NT2/D1 (cell line): ENCODE measurements at regions not wholly inside any gene's neighbourhood (a gene's known extent, or its start where the extent isn't known, plus 50 kb on each side); places are given as distances from the start of the nearest gene placed in this dataset.

Source experiments
- DNase-seq: peaks from one replicate; pipeline ENCODE4 v3.0.0-alpha.2; 2011; ENCODE audit warnings: low read depth, low spot score
- H3K27me3 ChIP-seq: 2 replicates; pipeline ENCODE4 v1.6.0; 2011; ENCODE audit warnings: mild to moderate bottlenecking; ENCODE audit not compliant: insufficient read length, insufficient read depth
- H3K36me3 ChIP-seq: 2 replicates; pipeline ENCODE4 v1.6.1; 2011; ENCODE audit warnings: mild to moderate bottlenecking, low read length, mixed read lengths; ENCODE audit not compliant: insufficient read depth, insufficient read length
- H3K4me1 ChIP-seq: 2 replicates; pipeline ENCODE4 v1.5.1; 2011; ENCODE audit not compliant: insufficient read depth, insufficient read length
- H3K4me3 ChIP-seq: 2 replicates; pipeline ENCODE4 v1.5.1; 2011; ENCODE audit warnings: low read depth; ENCODE audit not compliant: insufficient read length
- H3K9ac ChIP-seq: 2 replicates; pipeline ENCODE4 v1.6.0; 2011; ENCODE audit warnings: low read depth; ENCODE audit not compliant: insufficient read length
- H3K9me3 ChIP-seq: 2 replicates; pipeline ENCODE4 v1.5.1; 2011; ENCODE audit warnings: mild to moderate bottlenecking, low read length; ENCODE audit not compliant: insufficient read depth
- SUZ12 ChIP-seq: IDR thresholded peaks from 2 replicates; pipeline ENCODE4 v1.6.1; 2011; ENCODE audit not compliant: insufficient read length, insufficient read depth; ENCODE audit errors: extremely low read depth
- YY1 ChIP-seq: IDR thresholded peaks from 2 replicates; pipeline ENCODE4 v1.6.1; 2011; ENCODE audit not compliant: insufficient read length, insufficient read depth
- ZNF274 ChIP-seq: IDR thresholded peaks from 2 replicates; pipeline ENCODE4 v1.6.1; 2011; ENCODE audit warnings: mild to moderate bottlenecking, low read depth, low read length

DNA sequence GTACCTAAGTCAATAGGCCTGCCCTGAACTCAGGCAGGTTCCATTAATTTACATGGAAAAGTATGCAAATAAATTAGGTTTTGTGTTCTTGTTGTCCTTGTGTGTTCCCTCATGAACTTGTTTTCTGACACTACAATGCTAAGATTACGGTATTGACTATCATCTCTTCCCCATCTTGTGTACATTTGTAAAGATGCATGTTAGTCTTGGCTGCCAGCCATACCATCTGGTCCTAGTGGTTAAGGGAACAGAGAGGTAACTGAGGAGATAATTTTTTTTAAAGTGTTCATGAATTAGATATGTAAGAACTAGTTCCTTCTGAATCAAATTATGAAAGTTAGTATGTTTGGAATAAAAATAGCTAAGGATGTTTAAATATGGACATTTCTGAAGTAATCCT is 167.6 kb upstream of the ADAMTS5 start:
- Histone ChIP-seq H3K9ac (no peak overlapping the region), H3K4me1 (no peaks in the 10 kb centered on the region), H3K9me3 (no peaks in the 10 kb centered on the region), H3K36me3 (no peaks in the 10 kb centered on the region), H3K27me3 (no peaks in the 10 kb centered on the region), H3K4me3 (no peak overlapping the region)
- no peak for DNase-seq
- no peak for TF ChIP-seq ZNF274
- no peak for TF ChIP-seq SUZ12
- TF ChIP-seq YY1: no peak

DNA sequence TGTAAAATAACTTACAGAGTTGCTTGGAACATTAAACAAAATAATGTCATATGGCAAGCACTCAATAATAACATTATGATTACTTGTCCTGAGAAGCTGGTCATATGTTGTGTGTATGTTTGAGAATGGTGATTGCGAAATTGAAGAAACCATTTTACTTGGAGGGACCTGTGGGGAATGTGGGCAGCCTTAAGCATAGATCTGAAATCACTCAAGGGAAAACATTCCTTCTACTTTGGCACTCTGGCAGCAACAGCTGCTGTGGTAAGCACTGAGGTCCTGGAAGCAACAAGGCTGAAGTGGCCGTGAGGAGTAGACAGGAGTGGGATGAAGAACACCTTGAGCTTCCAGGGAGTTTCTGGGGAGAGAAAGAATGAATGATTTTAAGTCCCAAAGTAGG is 165.4 kb upstream of the ADAMTS5 start:
- no peaks in the 10 kb centered on the region for H3K4me1 ChIP-seq
- no peaks in the 10 kb centered on the region for H3K36me3 ChIP-seq
- no peak overlapping the region for H3K9ac ChIP-seq
- no peaks in the 10 kb centered on the region for H3K9me3 ChIP-seq
- H3K27me3 ChIP-seq: no peaks in the 10 kb centered on the region
- H3K4me3 ChIP-seq: no peak overlapping the region
- TF ChIP-seq SUZ12: no peak
- TF ChIP-seq YY1: no peak
- no peak for TF ChIP-seq ZNF274
- no peak for DNase-seq

GRCh38 chr21:27130154-27130553 is 163.3 kb upstream of the ADAMTS5 start:
- Histone ChIP-seq H3K4me3 (no peak overlapping the region), H3K4me1 (no peaks in the 10 kb centered on the region), H3K36me3 (no peaks in the 10 kb centered on the region), H3K9ac (no peak overlapping the region), H3K9me3 (no peaks in the 10 kb centered on the region), H3K27me3 (no peaks in the 10 kb centered on the region)
- DNase-seq: no peak
- TF ChIP-seq YY1 (no peak), ZNF274 (no peak), SUZ12 (no peak)

- no peaks in the 10 kb centered on the region for H3K9me3 ChIP-seq
- no peak for DNase-seq
- H3K36me3 ChIP-seq: no peaks in the 10 kb centered on the region
- H3K27me3 ChIP-seq: no peaks in the 10 kb centered on the region
- TF ChIP-seq YY1 (no peak), SUZ12 (no peak), ZNF274 (no peak)
- no peak overlapping the region for H3K4me3 ChIP-seq
- H3K9ac ChIP-seq: no peak overlapping the region
- H3K4me1 ChIP-seq: no peaks in the 10 kb centered on the region
These were observed 162.8 kb upstream of the ADAMTS5 start for GRCh38 chr21:27129694-27130093.

DNA sequence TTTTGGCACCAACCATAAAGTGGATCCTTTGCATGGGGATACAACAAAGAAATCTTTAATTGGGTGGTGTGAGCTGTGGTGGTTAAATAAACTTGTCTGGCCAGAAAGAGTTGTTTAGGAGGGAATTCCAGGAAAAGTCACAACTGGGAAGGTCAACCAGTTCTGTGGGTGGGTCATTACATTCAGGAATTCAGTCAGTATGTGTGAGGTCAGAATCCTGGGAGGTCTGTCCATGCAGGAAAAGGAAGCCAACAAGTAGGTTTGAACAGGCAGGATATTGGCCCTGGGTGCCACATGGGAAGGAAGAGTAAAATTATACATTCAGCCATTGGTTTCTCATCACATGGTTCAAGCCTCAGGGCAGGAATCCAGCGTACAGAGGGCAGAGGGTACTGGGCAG is 162.3 kb upstream of the ADAMTS5 start:
- Histone ChIP-seq H3K27me3 (no peaks in the 10 kb centered on the region), H3K9me3 (no peaks in the 10 kb centered on the region), H3K9ac (no peak overlapping the region), H3K4me1 (no peaks in the 10 kb centered on the region), H3K4me3 (no peak overlapping the region), H3K36me3 (no peaks in the 10 kb centered on the region)
- TF ChIP-seq YY1 (no peak), SUZ12 (no peak), ZNF274 (no peak)
- DNase-seq: no peak

DNA sequence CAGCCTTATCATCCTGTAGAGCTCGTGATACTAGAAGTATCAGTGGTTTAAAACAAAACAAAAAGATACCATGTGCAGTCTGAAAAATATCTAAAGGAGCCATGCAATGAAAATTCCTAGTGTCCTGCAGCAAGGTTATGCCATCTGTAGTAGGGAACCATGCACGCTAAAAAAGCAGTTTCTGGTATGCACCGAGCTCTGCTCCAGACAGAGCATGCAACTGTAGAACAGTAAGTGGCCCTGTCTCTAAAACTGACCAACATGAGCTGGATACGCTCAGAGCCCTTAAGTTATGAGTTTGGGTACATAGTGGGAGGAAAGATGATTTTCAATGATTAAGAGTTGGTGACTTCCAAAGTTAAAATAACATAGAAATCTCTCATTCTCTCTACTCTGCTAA is 159.3 kb upstream of the ADAMTS5 start:
- Histone ChIP-seq H3K9me3 (no peaks in the 10 kb centered on the region), H3K9ac (no peak overlapping the region), H3K36me3 (no peaks in the 10 kb centered on the region), H3K27me3 (no peaks in the 10 kb centered on the region), H3K4me1 (no peaks in the 10 kb centered on the region), H3K4me3 (no peak overlapping the region)
- no peak for TF ChIP-seq YY1
- no peak for TF ChIP-seq SUZ12
- TF ChIP-seq ZNF274: no peak
- DNase-seq: no peak

DNA sequence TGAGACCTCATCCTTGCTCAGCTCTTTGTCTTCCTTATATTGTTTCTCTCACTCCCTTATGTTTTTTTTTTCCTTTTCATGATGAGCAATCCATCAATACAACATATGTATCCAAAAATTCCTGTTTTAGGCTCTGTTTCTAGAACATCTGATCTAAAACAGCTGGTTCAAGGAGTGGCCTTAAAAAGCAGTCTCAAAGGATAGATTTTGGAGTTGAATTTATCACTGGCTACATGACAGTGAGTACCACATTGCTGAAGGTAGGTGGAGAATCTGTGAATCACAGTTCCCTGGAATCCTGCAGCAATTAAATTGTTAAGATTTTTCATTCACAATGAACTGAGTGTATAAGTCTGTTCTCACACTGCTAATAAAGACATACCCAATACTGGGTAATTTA is 155.8 kb upstream of the ADAMTS5 start:
- Histone ChIP-seq H3K9me3 (no peaks in the 10 kb centered on the region), H3K4me1 (no peaks in the 10 kb centered on the region), H3K4me3 (no peak overlapping the region), H3K27me3 (no peaks in the 10 kb centered on the region), H3K9ac (no peak overlapping the region), H3K36me3 (no peaks in the 10 kb centered on the region)
- TF ChIP-seq ZNF274 (no peak), SUZ12 (no peak), YY1 (no peak)
- no peak for DNase-seq

DNA sequence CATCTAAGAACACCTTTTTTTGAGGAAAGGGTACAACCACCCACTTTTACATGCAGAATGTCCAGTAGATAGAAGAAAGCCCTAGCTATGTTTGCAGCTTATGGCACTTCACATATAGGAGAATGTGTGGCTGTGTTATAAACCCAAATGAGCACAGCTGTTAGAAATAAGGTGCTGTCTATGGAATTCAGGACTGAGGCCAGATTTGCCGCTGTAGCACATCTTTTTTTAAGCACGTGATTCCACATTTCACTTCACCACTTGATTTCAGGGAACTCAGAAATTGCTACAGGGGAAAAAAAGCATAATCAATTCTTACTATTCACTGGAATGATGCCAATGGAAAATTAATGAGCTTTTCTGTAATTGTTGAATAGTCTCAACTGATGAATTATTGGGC is 147.2 kb upstream of the ADAMTS5 start:
- TF ChIP-seq ZNF274 (no peak), SUZ12 (no peak), YY1 (no peak)
- no peak for DNase-seq
- no peaks in the 10 kb centered on the region for H3K27me3 ChIP-seq
- H3K9ac ChIP-seq: no peak overlapping the region
- H3K4me3 ChIP-seq: no peak overlapping the region
- H3K4me1 ChIP-seq: no peaks in the 10 kb centered on the region
- no peaks in the 10 kb centered on the region for H3K9me3 ChIP-seq
- no peaks in the 10 kb centered on the region for H3K36me3 ChIP-seq
